Endothelial cell of umbilical vein (primary cell): ENCODE measurements at regions not wholly inside any gene's neighbourhood (a gene's known extent, or its start where the extent isn't known, plus 50 kb on each side); places are given as distances from the start of the nearest gene placed in this dataset.

ENCODE experiments used
- BruUV-seq: library from RNA; stranded (reverse); fragments of 400-500 nt; replicated peaks from 2 replicates; lab custom pipeline; 2021; lab: Mats Ljungman, UMichigan
- CTCF ChIA-PET: fragments of 300-600, 350-600 bp; sonication (Branson Sonifier 250); formaldehyde crosslinking; loops from one replicate; lab custom pipeline; 2021; ENCODE audit warnings: antibody characterized with exemption, inconsistent platforms; lab: Charles Lee
- POLR2A ChIA-PET: fragments of 300-600, 350-600 bp; sonication (Branson Sonifier 250); formaldehyde crosslinking; loops from one replicate; lab custom pipeline; 2021; ENCODE audit warnings: antibody characterized with exemption, inconsistent platforms; lab: Charles Lee
- DNase-seq: peaks from one replicate; pipeline ENCODE4 v3.0.0-alpha.2; 2011; ENCODE audit warnings: low read depth, low spot score
- FAIRE-seq: peaks from 2 replicates; lab custom pipeline; 2011; peaks lifted over from hg19 to GRCh38; lab: Jason Lieb, UNC
- H2AFZ ChIP-seq: 2 replicates; pipeline ENCODE4 v1.6.0; 2012; ENCODE audit warnings: low read depth, low read length, control low read depth, inconsistent platforms
- H3K27ac ChIP-seq: 2 replicates; pipeline ENCODE4 v1.5.1; 2011; ENCODE audit warnings: low read depth, mild to moderate bottlenecking, control low read depth, low read length, moderate library complexity; ENCODE audit not compliant: insufficient read depth
- H3K27me3 ChIP-seq, 2 experiments: 2 replicates each; pipeline versions ENCODE4 v1.6.0 to v1.6.1; 2011; ENCODE audit warnings: low read length in 2 of 2, mixed read lengths in 1 of 2; ENCODE audit not compliant: control insufficient read depth in 2 of 2, insufficient read depth in 2 of 2
- H3K36me3 ChIP-seq, 2 experiments: 2 replicates in 1 of 2; 3 replicates in 1 of 2; pipeline ENCODE4 v1.5.1; 2011; ENCODE audit warnings: low read length in 2 of 2, mild to moderate bottlenecking in 1 of 2, moderate library complexity in 1 of 2; ENCODE audit not compliant: control insufficient read depth in 2 of 2, insufficient read depth in 2 of 2; ENCODE audit errors: extremely low read depth in 1 of 2
- H3K4me1 ChIP-seq: 3 replicates; pipeline ENCODE4 v1.5.1; 2011; ENCODE audit warnings: mild to moderate bottlenecking, low read length; ENCODE audit not compliant: control insufficient read depth, insufficient read depth; ENCODE audit errors: extremely low read depth
- H3K4me2 ChIP-seq: 2 replicates; pipeline ENCODE4 v1.6.1; 2011; ENCODE audit warnings: low read length, control low read depth, mixed read lengths; ENCODE audit not compliant: insufficient read depth
- H3K4me3 ChIP-seq, 3 experiments: fragments of 200-600 bp in 1 of 3; sonication (generic), shearing (Covaris generic) in 1 of 3; replicated peaks in 1 of 3; 2 replicates each; pipeline ENCODE4 v1.5.1; 2011 to 2016; ENCODE audit warnings: control low read depth in 3 of 3, low read length in 3 of 3, mild to moderate bottlenecking in 2 of 3, inconsistent platforms in 1 of 3, low read depth in 1 of 3, moderate library complexity in 1 of 3; ENCODE audit not compliant: insufficient read depth in 1 of 3
- H3K79me2 ChIP-seq: 2 replicates; pipeline ENCODE4 v1.6.0; 2012; ENCODE audit warnings: low read length, inconsistent platforms; ENCODE audit not compliant: control insufficient read depth, insufficient read depth
- H3K9ac ChIP-seq: replicated peaks from 2 replicates; pipeline ENCODE3; 2011; ENCODE audit warnings: low read length, control low read depth; ENCODE audit not compliant: insufficient read depth; ENCODE audit errors: extremely low read depth
- H3K9me1 ChIP-seq: replicated peaks from 3 replicates; pipeline ENCODE4 v1.6.0; 2011; ENCODE audit warnings: mild to moderate bottlenecking, low read length; ENCODE audit not compliant: control insufficient read depth, insufficient read depth; ENCODE audit errors: extremely low read depth
- H3K9me3 ChIP-seq: replicated peaks from 2 replicates; pipeline ENCODE4 v1.5.1; 2012; ENCODE audit warnings: low read length, inconsistent platforms; ENCODE audit not compliant: control insufficient read depth, insufficient read depth
- H4K20me1 ChIP-seq: replicated peaks from 2 replicates; pipeline ENCODE3; 2011; ENCODE audit warnings: mild to moderate bottlenecking, low read length; ENCODE audit not compliant: control insufficient read depth, insufficient read depth; ENCODE audit errors: extremely low read depth
- EZH2 ChIP-seq: IDR thresholded peaks from 2 replicates; pipeline ENCODE4 v1.6.1; 2012; ENCODE audit warnings: borderline replicate concordance, low read depth, mild to moderate bottlenecking, moderate library complexity, low read length, inconsistent platforms; ENCODE audit not compliant: severe bottlenecking
- FOS ChIP-seq: IDR thresholded peaks from 2 replicates; pipeline ENCODE4 v1.6.1; 2011; ENCODE audit warnings: mild to moderate bottlenecking, low read length, moderate library complexity, borderline replicate concordance; ENCODE audit not compliant: insufficient read depth
- GATA2 ChIP-seq: IDR thresholded peaks from 2 replicates; pipeline ENCODE4 v1.7.0; 2011; ENCODE audit warnings: low read depth, mild to moderate bottlenecking, moderate library complexity, mixed read lengths, low read length; ENCODE audit not compliant: insufficient read length, insufficient read depth
- JUN ChIP-seq: IDR thresholded peaks from 2 replicates; pipeline ENCODE4 v1.6.1; 2011; ENCODE audit warnings: borderline replicate concordance, low read depth; ENCODE audit not compliant: insufficient read length, insufficient read depth
- MYC ChIP-seq: IDR thresholded peaks from one replicate; pipeline ENCODE4 v1.6.1; 2011; ENCODE audit warnings: mild to moderate bottlenecking, low read depth, low read length
- POLR2A ChIP-seq: IDR thresholded peaks from 2 replicates; pipeline ENCODE4 v1.6.1; 2012; ENCODE audit warnings: low read depth, mild to moderate bottlenecking, control low read depth, low read length
- POLR2AphosphoS5 ChIP-seq: IDR thresholded peaks from 2 replicates; pipeline ENCODE4 v1.6.1; 2012; ENCODE audit warnings: low read depth, mild to moderate bottlenecking, control low read depth, low read length, moderate library complexity; ENCODE audit not compliant: insufficient read depth
- dilution Hi-C: fragments of 300-500 bp; cut with MboI; formaldehyde crosslinking; loops from one replicate; pipeline ENCODE4 v1.15.0; 2019; ENCODE audit warnings: low sequenced_read_pairs; ENCODE audit not compliant: extremely low pct_ligation_motif_present
- intact Hi-C: fragments of 100-400 bp; cut with micrococcal nuclease; formaldehyde crosslinking; loops from one replicate; pipeline ENCODE4 v1.10.0; 2022
- TF ChIP-seq, protein P1 (sequence below): IDR thresholded peaks from 2 replicates; pipeline ENCODE4 v1.6.1; 2011; ENCODE audit not compliant: insufficient read depth, insufficient read length
- TF ChIP-seq, protein P2 (sequence below), 2 donors: IDR thresholded peaks; 1 replicate in 1 of 2; 2 replicates in 1 of 2; pipeline ENCODE4 v1.5.1; 2011; ENCODE audit warnings: low read length in 2 of 2, mild to moderate bottlenecking in 2 of 2, moderate library complexity in 2 of 2, control low read depth in 1 of 2, inconsistent platforms in 1 of 2, low read depth in 1 of 2; ENCODE audit not compliant: insufficient read depth in 1 of 2; ENCODE audit errors: extremely low read depth in 1 of 2

DNA sequence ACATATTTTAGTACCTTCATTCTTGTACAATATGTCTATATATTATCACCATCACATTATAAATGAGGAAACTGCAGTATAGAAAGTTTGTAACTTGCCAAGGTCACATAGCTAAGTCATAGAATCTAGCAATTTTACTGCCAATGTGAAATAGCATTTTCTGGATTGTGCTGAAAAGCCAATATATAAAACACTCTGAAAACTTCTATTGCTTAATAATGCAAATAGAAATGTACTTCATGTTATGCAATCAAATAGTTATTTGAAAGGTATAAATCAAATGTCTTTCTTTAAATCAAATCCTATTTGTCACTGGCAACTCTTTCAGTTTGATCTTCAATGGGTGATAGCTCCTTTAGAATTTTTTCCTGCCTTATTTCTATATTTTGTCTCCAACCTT, 129.5 kb downstream of the TMEM26 start:
- intact Hi-C loops (no loop called here), dilution Hi-C loops (no loop called here)
- POLR2A ChIA-PET: no interaction called here

GRCh38 chr10:61321041-61321857, 131.9 kb downstream of the TMEM26 start:
- CTCF ChIA-PET: no interaction called here
- DNase-seq (no peak), FAIRE-seq (no peak)
- POLR2A ChIA-PET: no interaction called here
- dilution Hi-C loops (no loop called here), intact Hi-C loops (no loop called here)
- no peaks in the 10 kb centered on the region for H3K4me1 ChIP-seq
- no peak overlapping the region for H3K9ac ChIP-seq
- H4K20me1 ChIP-seq: no peaks in the 10 kb centered on the region
- H3K79me2 ChIP-seq: no peaks in the 10 kb centered on the region
- H3K36me3 ChIP-seq: no peaks in the 10 kb centered on the region
- no TSS peak for BruUV-seq
- no peaks in the 10 kb centered on the region for H3K9me3 ChIP-seq
- H3K27me3 ChIP-seq: peaks cover 0 to 1% of the 10 kb centered on the region in 2 experiments
- no peak overlapping the region for H2AFZ ChIP-seq
- no peaks in the 10 kb centered on the region for H3K9me1 ChIP-seq
- H3K27ac ChIP-seq: no peak overlapping the region
- TF ChIP-seq MYC: no peak
- TF ChIP-seq, protein P1, sequence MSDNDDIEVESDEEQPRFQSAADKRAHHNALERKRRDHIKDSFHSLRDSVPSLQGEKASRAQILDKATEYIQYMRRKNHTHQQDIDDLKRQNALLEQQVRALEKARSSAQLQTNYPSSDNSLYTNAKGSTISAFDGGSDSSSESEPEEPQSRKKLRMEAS: no peak
- no peak for TF ChIP-seq JUN
- TF ChIP-seq GATA2: no peak
- no peak for TF ChIP-seq POLR2AphosphoS5
- no peak for TF ChIP-seq POLR2A
- TF ChIP-seq, protein P2, sequence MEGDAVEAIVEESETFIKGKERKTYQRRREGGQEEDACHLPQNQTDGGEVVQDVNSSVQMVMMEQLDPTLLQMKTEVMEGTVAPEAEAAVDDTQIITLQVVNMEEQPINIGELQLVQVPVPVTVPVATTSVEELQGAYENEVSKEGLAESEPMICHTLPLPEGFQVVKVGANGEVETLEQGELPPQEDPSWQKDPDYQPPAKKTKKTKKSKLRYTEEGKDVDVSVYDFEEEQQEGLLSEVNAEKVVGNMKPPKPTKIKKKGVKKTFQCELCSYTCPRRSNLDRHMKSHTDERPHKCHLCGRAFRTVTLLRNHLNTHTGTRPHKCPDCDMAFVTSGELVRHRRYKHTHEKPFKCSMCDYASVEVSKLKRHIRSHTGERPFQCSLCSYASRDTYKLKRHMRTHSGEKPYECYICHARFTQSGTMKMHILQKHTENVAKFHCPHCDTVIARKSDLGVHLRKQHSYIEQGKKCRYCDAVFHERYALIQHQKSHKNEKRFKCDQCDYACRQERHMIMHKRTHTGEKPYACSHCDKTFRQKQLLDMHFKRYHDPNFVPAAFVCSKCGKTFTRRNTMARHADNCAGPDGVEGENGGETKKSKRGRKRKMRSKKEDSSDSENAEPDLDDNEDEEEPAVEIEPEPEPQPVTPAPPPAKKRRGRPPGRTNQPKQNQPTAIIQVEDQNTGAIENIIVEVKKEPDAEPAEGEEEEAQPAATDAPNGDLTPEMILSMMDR (IDR thresholded peaks at IDR 0.05; ENCODE audit: extremely low read depth in 1 of 2, insufficient read depth in 1 of 2, low read depth in 1 of 2, low read length in 2 of 2): no peak
- no peak for TF ChIP-seq FOS
- TF ChIP-seq EZH2: no peak
- no peak overlapping the region for H3K4me2 ChIP-seq
- no peak overlapping the region for H3K4me3 ChIP-seq

More for the DNA sequence above, 129.5 kb downstream of the TMEM26 start:
- DNase-seq: no peak
- H3K4me1 ChIP-seq: no peaks in the 10 kb centered on the region
- TF ChIP-seq POLR2A: no peak
- peaks cover 0 to 1% of the 10 kb centered on the region in 2 experiments for H3K27me3 ChIP-seq
- no peak overlapping the region for H3K4me3 ChIP-seq
- H2AFZ ChIP-seq: no peak overlapping the region
- CTCF ChIA-PET: interaction anchor here (1.1 to 1.6 kb wide), 5 partner anchors 10 to 283 kb away, joined by 3 to 4 read pairs (median 3); no protein-coding TSS in a partner anchor
- H4K20me1 ChIP-seq: no peaks in the 10 kb centered on the region
- H3K27ac ChIP-seq: no peak overlapping the region
- no TSS peak for BruUV-seq
- H3K79me2 ChIP-seq: no peaks in the 10 kb centered on the region
- no peaks in the 10 kb centered on the region for H3K9me3 ChIP-seq
- no peak overlapping the region for H3K4me2 ChIP-seq
- no peaks in the 10 kb centered on the region for H3K9me1 ChIP-seq
- FAIRE-seq: no peak
- H3K36me3 ChIP-seq: no peaks in the 10 kb centered on the region
- H3K9ac ChIP-seq: no peak overlapping the region
